SIG-M5 (cell line): ENCODE measurements at regions not wholly inside any gene's neighbourhood (a gene's known extent, or its start where the extent isn't known, plus 50 kb on each side); places are given as distances from the start of the nearest gene placed in this dataset.
"Not testable (repeated sequence)": the region's sequence is repeated elsewhere in the genome, so short reads cannot be mapped to it uniquely, and the experiment has no call there.

Experiments used
- DNase-seq: peaks from one replicate; lab custom pipeline; 2025; lab: John Stamatoyannopoulos, UW

DNA sequence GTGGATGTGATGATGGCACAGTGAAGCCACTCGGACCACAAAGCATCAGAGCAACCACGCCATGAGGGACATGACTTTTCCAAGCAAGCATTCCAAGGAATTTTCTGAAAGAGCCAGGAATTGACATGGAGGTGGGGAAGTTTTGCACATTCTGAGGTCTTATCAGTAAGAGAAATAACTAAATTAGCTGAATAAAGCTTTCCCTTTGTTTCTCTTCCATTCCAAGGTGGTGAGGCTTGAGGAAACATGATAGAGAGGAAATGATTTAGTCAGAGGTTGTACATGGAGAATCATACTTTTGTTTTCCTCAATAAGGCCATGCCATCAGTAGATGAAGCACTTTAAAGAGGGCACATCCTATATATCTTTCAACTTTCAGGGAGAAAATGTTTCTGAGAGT, 115.7 kb upstream of the MMADHC start:
- DNase-seq, result no peak

DNA sequence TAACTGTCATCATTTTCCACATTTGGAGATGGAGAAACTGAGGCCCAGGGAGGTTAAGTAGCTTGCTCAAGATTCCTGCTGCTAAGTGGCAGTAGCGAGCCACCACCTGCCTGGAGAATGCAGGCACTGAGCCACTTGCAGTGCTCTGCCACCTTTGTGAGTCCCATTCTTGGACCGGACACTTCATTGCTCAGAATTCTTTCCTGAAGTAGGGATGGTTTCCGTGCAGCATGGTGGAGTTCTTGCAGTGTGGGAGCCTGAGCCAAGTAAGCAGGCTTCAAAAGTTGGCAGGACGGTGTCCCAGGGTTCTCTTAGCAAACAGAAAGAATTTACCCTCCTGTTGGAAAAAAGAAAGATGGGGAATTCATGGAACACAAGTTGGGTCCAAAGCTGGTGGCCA, 115.0 kb upstream of the MMADHC start:
- DNase-seq, result no peak

DNA sequence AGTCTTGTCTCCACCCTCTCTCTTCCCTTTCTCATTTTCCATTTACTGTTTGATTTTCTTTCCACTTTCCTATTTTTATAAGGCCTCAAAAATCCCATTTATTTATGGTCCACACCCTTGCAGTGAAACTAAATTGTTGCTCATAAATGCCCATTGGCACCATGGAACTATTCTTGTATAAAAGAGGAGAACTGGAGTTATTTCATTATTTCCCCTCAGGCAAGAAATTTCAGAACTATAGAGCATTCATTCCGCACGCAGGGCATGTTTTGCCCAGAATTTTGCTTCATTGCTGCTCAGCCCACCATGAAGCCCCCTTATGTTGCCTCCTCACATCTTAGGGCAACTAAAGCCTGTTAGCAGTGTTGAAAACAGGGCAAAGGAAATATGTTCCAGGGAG, 113.7 kb upstream of the MMADHC start:
- DNase-seq, result no peak

DNA sequence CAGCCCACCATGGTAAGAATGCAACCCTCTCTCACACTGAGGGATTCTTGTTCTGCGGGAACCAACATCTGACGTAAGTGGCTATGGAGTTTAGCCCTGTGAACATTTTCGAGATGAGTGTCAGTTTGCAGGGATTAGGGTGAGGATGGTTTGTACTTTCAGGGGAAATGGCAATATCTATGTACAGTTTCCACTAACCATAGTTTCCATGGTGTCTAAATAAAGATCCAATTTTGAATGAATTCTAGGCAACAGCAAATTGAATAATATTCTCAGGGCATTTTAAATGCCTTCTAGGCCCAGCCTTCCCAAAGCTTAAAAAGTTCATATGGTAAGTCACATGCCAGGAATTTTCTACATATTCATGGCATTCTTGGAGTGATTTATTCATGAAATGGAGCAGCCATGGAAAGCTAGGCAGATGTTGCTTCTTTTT, 105.4 kb upstream of the MMADHC start:
- no peak for DNase-seq

DNA sequence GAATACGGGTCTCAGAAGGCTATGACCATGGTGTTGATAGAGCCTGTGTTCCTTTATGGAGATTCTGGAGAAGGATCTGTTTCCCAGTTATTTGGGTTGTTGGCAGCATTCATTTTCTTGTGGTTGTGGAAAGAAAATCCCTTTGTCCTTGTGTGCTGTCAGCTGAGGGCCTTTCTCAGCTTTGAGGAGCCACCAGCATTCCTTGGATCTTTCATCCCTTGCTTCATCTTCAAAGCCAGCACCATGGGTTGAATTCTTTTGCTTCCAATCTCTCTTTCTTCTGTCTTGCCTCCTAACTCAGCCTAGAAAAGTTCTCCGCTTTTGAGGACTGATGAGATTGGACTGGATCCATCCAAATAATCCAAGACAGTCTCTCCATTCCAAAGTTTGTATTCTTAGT, 103.2 kb upstream of the MMADHC start:
- DNase-seq, result no peak

DNA sequence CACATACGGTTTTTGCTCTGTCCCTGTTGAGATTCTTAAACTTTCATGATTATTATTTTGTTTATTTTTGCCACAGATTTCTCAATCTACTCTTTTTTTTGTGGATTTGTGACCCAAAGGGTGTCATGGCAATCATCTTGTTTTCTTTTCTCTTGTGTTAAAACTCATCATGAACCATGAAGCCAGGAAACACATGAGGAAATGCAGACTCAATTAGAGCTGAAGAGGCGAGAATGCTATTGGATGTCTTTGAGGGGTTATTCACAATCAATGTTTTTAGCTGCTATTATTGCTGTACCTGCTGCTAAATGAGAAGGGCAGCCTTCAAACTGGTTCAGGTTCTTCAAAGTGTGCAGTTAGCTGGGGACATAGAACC, 99.5 kb upstream of the MMADHC start:
- DNase-seq, result no peak

DNA sequence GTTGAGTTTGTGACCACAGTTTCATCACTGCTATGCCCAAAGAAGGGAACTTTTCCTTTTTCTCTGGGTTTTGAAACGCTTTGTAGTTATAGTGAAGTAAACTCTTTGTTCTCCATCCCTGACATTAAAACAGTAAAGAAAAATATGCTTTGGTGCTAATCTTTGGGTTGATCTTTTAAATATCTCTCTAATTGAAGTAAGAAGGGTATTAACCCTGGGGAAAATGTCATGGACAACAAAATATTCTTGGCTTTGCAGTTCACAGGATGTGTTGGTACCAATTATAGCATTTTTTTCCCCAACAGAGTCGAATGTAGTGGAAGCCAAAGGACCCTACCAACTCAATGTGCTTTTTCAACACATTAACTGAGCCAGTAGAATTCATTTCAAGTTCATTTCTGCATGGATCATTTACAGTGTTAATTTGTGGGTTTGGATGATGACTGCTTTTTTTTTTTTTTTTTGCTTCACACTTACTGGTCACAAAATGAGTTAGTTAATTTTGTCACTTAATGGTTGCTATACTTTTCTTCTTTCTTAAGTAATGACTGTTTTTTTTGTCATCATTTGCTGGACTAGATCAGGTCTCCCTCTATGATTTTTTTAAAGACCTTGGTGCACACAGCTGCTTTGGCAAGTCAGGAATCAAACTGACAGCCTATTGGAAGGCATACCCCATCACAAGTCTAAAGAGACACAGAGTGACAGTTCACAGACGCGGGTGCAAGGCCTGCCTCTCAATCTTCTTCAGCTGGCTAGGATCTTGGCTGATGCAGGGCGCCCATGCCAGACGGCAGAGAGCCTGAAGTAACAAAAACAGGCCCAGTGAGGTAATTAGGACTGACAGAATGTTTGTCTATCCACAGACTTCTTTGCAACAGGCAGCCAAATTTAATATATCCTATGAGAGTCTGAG, 98.8 kb upstream of the MMADHC start:
- no peak for DNase-seq

DNA sequence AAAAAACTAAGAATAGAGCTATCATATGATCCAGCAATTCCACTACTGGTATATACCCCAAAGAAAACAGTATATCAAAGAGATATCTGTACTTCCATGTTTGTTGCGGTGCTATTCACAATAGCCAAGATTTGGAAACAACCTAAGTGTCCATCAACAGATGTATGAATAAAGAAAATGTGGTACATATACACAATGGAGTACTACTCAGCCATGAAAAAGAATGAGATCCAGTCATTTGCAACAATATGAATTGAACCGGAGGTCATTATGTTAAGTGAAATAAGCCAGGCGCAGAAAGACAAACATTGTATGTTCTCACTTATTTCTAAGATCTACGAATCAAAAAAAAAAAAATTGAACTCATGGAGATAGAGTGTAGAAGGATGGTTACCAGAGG, 97.8 kb upstream of the MMADHC start:
- not testable (repeated sequence) for DNase-seq

DNA sequence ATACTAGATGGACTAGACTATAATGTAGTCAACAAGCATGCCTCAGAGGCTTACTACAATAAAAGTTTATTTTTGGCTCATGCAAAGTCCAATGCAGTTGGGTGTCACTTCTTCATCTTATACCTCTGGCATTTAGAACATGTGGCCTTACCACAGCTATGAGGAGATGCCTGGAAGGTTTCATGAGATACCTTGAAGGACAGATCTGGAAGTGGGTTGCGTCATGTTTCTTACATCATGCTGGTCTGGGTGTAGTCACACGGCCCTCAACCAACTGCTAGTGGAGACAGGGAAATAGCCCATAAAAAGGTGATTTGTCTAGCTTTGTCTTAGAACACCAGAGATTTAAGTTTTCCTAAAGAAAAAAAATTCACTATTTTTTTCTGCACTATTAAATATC, 91.7 kb upstream of the MMADHC start:
- no peak for DNase-seq

DNA sequence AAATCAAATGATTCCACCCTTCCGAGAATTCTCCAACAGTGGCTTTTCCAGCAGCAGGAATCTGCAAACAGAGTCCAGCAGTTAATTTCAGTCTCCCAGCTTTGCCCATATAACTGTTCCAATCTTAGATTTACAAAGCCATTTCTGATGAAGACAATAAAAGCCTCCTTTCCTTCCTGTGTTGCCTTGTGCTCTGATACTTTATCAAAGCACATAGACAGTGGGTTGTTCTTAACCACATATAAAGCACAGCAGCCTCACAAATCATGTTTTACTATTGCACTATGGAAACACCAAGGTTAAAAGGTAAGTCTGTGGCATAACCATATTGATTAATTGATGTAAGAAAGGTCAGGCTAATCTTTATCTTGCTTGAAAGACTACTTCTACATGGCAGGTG, 89.8 kb upstream of the MMADHC start:
- no peak for DNase-seq

DNA sequence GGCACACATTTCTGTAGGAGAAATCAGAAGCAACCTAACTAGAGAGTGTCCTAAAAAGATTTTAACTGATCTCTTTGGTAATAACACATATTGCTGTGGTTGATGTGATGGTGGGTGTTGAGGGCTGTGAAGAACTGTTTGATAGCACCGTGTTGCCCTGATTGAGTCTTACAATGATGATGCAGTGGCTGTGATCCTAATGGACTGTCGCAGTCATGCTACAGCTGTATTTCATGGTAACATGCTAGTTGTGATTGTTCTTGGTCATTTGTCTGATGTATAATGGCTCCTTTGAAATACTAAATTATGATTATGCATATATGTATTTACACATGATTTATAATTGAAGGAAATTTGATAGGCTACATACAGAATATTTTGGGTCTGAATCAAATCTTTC, 82.5 kb upstream of the MMADHC start:
- no peak for DNase-seq

DNA sequence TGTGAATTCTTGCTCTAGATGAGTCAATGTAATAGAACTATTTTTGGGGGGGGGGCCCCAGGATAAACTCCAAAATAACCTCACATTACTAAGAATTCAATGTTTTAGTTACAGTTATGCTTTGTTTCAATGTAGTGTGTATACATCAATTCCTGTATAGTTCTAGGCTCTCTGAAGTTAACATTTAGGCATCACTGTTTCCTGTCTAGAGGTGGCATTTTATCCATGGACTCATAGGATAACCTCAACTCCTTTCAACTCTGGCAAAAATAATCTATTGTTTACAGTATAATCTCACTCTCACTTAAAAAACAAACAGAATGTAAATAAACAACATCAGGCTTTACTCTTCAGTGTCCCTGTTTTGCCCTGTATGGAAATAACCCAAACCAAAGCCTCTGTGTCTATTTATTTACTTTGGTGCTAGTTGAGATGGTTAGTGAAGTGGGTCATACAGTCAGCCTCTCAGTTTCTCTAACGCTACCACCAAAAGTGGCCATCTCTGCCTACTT, 79.3 kb upstream of the MMADHC start:
- no peak for DNase-seq

DNA sequence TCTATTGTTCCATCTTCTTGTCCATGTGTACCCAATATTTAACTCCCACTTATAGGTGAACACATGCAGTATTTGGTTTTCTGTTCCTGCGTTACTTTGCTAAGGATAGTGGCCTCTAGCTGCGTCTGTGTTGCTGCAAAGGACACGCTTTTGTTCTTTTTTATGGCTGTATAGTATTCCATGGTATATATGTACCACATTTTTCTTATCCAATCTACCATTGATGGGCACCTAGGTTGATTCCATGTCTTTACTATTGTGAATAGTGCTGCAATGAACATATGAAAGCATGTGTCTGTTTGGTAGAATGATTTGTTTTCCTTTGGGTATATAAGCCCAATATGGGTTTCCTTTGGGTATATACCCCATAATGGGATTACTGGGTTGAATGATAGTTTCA, 77.3 kb upstream of the MMADHC start:
- no peak for DNase-seq

DNA sequence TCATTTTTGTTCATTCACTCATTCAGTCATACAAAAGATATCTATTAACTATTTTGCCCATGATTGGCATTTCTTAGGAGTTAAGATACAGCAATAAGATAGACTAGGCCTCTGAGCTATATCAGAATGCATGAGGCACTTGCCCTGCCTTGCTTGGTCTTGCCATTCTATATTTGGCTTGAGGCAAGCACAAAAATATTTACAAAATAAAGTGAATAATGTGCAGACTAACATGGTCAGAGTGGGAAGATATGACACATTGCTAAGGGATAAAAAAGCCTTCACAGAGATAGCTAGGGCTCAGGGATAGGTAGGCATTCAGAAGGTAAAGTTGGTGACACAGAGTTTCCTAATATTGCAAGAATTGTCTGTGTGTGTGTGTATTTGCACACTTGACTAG, 75.0 kb upstream of the MMADHC start:
- DNase-seq, result no peak

DNA sequence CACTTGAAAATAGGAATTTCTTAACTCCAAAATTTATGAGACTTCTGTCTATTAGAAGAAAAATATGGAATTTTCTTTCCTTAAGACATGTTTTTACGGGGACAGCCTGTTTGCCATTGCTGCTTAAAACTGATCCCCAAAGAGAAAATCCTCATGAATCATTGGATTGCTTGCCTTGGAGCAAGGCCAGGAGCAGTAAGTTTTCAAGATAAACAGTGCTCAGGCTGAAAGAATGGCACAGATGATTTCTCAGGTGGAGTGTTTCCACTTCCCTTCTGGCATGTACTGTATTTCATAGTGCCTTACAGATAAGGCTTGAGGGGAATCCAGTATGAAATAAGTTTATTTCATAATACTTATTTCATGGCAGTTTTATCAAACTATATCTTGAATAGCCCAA, 74.3 kb upstream of the MMADHC start:
- DNase-seq, result no peak

DNA sequence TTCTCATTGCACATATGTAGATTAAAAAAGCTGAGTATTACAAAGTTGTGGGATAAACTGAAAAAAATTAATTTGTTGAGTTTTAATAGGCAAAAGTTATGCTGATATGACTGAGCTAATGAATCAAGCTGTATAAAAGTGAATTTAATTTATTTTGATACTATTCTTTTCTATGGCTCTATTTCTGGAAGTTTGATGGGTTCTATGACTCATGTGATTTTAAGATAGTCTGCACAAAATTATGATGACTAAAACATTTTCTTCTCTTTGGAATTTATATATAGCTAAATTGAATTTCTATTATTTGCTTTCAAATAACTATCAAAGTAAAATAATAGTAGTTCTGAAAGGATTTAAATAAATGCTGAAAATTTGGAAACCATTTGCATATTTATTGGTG, 71.0 kb upstream of the MMADHC start:
- DNase-seq, result no peak

DNA sequence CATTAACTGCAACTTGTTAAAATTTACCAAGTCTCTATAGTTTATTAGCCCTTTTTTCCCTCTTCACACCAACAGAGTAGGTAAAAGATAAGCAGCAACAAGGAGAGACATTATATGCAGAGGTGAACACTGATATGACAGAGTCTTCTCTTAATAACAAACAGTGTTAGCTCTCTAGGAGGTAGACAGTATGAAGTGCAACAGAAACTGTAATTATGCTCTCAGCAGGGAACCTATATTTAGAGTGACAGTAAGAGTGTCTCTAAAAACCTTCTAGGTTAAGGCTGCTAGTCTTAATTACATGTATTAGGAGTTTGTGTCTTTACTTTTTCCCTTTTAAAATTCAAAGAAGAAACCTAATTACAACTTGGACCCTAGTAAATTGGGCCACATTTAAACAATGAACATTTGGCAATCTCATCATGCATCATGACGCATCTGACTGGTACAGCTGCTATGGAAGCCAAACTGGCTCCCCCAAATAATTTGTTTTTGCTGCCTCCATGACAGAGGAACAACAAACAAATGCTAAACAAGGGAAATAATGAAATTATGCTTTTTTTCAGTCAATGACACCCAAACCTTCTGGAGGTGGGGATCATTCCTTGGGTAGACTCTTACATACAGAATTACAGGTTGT, 69.9 kb upstream of the MMADHC start:
- DNase-seq, result no peak

DNA sequence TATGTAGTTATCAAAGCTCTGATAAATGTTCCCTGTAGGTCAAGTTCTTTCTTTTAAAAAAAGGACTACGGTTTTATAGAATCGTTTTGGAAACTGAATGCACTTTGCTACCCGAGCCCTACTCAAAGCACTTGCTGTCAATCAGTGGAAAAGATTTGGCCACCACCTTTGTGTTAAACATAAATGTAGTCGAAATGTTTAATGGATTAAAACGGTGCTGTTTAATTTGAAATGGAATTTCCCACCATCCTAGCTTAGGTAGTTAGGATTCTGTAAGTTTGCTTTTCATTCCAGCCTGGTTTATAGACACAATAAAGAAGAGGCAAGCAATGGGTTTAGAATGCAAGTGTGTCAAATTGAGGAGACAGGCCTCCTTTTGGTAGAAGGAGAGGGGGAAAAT, 69.4 kb upstream of the MMADHC start:
- DNase-seq, result no peak

DNA sequence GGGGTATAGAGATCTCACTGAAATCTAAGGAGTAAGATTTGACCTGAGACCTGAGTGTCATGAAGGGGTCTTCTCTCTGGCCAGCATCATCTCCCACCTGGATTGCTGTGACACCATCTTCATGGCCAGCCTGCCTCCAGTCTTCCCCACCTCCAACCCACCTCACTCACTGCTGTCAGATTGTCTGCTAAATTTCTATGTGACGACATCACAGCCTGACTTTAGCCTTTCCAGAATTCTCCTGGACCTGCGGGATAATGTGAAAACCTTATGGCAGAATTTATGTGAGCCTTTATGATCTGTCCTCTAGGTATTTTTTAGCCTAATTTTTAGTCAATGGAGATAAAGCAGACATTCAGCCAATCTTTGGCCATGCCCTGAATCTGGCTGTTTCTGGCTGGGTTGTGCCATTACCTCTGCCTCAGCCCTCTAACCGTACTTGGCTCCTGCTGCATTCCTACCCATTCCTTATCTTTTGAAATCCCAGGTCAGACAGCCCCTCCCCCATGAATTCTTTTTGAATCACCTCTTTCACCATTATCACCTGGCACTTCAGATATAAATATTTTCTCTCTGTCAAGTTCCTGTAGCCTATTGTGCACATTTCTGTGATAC, 66.4 kb upstream of the MMADHC start:
- DNase-seq, result no peak

DNA sequence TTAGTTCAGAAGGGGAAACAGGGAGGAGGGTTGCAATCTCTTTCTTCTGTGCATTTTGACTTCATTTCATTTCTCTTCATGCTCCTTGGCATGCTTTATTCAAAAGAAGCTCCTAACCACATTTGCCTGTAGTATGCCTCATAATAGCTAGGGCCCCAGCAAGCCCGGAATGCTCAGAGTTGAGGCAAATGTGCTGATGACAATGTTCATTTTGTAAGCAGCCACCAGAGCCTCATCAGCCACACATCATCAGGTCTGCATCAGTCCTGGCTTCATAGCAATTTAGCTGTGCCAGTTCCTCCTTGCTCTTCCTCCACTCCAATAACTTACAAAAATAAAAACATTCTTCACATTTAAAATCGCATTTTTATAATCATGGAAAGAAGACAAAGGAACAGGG, 65.4 kb upstream of the MMADHC start:
- DNase-seq, result no peak

DNA sequence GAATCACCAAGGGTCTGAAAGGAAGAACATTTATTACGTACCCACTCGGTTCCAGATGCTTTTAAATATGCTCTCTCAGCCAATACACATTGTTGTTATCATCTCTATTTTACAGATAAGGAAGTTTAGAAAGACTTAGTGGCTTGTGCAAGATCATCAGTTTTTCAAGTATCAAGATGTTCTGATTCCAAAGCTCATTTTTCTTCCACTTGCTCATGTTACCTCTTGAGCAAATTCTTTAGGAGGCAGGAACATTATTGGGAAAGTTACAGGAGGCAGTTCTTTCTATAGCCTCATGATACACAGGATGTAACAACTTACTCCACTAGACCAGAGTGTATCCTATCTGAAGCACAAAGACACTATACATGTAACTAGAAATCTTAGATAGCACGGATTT, 65.0 kb upstream of the MMADHC start:
- no peak for DNase-seq

DNA sequence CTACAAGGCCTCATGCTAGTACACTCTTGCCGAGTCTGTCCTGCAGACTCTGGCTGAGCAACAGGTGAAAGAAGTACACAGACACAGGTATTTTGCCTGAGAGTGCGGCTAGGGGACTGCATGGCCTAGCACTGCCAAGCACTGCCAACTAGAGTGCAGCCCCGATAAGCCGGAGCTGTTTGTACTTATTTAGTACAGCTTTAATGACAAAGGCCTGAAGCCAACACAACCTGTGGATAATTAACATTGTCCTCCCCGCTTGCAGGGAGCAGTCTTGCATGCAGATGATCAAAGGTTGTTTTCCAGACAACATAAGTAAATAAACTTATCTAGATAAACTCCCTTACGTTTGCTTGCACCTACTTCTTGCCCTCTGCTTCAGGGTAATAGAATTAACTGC, 63.7 kb upstream of the MMADHC start:
- no peak for DNase-seq

DNA sequence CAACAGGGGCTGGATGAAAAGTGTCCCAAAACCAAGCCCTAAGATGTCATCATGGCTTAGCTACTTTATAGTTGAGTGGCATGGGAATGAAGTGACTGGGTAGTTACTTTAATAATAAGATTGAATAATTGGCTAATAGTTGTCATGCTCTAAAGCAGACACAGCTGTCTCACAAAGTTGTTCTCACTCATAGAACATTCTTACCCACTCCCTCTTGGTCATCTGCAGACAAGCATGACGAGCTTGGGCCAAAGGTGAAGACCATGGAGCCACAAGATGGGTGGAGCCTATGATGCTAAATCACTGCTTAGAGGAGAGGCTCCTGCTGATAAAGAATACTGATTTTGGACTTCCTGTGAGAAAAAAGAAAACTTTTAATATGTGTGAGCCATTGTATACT, 62.4 kb upstream of the MMADHC start:
- no peak for DNase-seq
